Stimulated activated effector memory CD8-positive, alpha-beta T cell treated with anti-CD3 and anti-CD28 coated beads, Interleukin-12 subunit alpha, Interleukin-12 subunit beta, amount 100 ng/mL, for 72 hours (primary cell): ENCODE measurements at regions not wholly inside any gene's neighbourhood (a gene's known extent, or its start where the extent isn't known, plus 50 kb on each side); places are given as distances from the start of the nearest gene placed in this dataset.

Experiments used
- ATAC-seq: fragments of 150-1000 bp; cut with Tn5 transposase; 2 replicates; pipeline ENCODE4 v1.10.0; 2021
- DNase-seq, 2 donors: peaks; one replicate each; pipeline ENCODE4 v3.0.0; 2021 to 2022; ENCODE audit warnings: low spot score in 2 of 2
- H3K27ac Mint-ChIP-seq: one replicate; pipeline ENCODE4 v1.8.0; 2022; ENCODE audit warnings: mild to moderate bottlenecking, mixed read lengths
- H3K36me3 Mint-ChIP-seq: one replicate; pipeline ENCODE4 v1.8.0; 2022; ENCODE audit warnings: mild to moderate bottlenecking, mixed read lengths
- H3K4me1 Mint-ChIP-seq: one replicate; pipeline ENCODE4 v1.8.0; 2022; ENCODE audit warnings: mixed read lengths
- H3K4me3 Mint-ChIP-seq: one replicate; pipeline ENCODE4 v1.8.0; 2022; ENCODE audit warnings: mild to moderate bottlenecking, mixed read lengths
- H3K9me3 Mint-ChIP-seq: one replicate; pipeline ENCODE4 v1.8.0; 2022; ENCODE audit warnings: mixed read lengths

DNA sequence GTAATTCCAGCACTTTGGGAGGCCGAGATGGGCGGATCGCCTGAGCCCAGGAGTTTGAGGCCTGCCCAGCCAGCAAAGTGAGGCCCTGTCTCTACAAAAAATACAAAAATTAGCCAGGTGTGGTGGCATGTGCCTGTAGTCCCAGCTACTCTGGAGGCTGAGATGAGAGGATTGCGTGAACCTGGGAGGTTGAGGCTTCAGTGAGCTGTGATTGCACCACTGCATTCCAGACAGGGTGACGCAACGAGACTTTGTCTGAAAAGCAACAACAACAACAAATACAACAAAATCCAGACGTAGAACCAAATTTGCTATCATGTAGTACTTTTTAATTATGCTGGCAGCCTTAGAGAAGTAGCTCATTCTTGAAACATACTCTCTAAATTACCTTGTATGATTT is 277.1 kb downstream of the KLF5 start:
- H3K4me1 Mint-ChIP-seq, result peaks cover 16% of the 10 kb centered on the region
- no peaks in the 10 kb centered on the region for H3K36me3 Mint-ChIP-seq
- H3K4me3 Mint-ChIP-seq, result no peak overlapping the region
- no peaks in the 10 kb centered on the region for H3K9me3 Mint-ChIP-seq
- DNase-seq (no peak), ATAC-seq (no peak)
- no peak overlapping the region for H3K27ac Mint-ChIP-seq

DNA sequence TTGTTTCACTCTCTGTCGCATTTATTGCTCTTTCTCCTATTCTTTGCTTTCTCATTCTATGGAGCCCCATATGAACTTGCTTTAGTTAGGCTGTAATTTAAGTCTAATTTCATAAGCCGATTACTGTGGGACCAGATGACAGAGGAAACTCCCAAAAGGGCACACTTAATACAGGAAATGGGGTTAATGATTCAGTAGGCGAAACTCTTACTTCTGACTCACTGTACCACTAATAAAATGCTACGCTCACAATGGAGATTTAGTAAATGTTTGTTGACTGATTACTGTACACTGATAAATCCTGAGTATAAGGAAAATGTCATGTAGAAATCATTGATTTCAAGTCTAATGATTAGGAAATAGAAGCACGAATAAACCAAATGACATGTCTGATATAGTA is 276.4 kb downstream of the KLF5 start:
- peak; percentile 92 for ATAC-seq
- Mint-ChIP-seq H3K36me3 (no peaks in the 10 kb centered on the region), H3K4me1 (peaks cover 16% of the 10 kb centered on the region), H3K4me3 (no peak overlapping the region), H3K27ac (no peak overlapping the region), H3K9me3 (no peaks in the 10 kb centered on the region)
- no peak for DNase-seq

DNA sequence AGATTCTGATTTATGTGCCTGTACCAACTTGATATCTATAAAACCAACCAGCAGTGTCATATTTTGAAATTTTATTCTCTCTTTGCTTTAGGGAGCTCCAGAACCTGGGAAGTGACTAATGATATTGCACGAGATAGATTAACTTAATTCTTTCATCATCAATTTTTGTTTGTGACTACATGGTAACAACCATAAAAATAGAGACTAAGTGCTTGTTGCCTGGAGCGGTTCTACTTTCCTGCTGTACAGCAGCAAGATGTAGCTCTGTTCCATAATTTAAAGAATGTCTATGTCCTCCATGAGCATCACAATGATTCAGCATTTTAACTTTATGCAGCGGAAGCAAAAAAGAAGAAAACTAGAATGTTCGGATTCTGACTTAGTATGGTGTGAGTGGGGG is 275.6 kb downstream of the KLF5 start:
- H3K4me1 Mint-ChIP-seq, result peaks cover 16% of the 10 kb centered on the region
- no peak overlapping the region for H3K27ac Mint-ChIP-seq
- H3K4me3 Mint-ChIP-seq, result no peak overlapping the region
- no peaks in the 10 kb centered on the region for H3K9me3 Mint-ChIP-seq
- ATAC-seq, result no peak
- H3K36me3 Mint-ChIP-seq, result no peaks in the 10 kb centered on the region
- DNase-seq, result no peak

DNA sequence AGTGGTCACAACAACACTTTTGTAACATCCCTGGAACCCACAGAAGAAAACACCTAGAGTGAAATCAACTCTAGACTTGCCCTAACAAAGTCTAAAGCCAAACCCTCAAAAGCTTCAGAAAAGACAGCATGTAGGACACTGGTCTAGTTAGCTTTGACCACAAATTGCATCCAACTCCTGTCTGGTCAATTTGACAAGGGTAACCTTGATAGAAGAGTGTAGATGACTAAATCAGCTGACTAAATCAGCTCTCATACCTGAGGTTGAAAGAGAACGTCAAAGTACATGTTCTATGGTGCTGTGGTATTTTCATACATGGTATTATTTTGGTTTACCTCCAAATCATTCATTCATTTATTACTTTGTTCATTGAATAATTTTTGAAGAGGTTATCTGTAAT is 272.8 kb downstream of the KLF5 start:
- Mint-ChIP-seq H3K27ac (no peak overlapping the region), H3K4me1 (peaks cover 16% of the 10 kb centered on the region), H3K9me3 (no peaks in the 10 kb centered on the region), H3K36me3 (no peaks in the 10 kb centered on the region), H3K4me3 (no peak overlapping the region)
- DNase-seq (no peak), ATAC-seq (peak; percentile 46)

DNA sequence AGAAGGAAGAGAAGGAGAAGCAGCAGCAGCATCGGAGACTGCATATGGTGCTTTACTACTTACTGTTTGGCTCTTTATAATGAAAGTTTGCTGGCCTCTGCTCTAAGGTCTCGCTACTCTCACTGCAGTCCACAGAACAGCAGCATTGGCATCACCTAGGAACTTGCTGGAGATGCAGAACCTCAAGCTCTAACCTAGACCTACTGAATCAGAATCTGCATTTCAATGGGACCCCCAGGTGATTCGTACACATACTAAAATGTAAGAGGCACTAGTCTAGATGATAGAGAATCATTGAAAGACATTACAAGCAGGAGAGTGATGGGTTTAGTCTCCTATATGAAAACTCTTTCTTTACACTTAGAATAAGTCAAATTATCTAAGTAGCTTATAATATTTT is 270.6 kb downstream of the KLF5 start:
- Mint-ChIP-seq H3K36me3 (no peaks in the 10 kb centered on the region), H3K4me3 (no peak overlapping the region), H3K4me1 (peaks cover 6% of the 10 kb centered on the region), H3K27ac (no peak overlapping the region), H3K9me3 (no peaks in the 10 kb centered on the region)
- ATAC-seq, result no peak
- no peak for DNase-seq

DNA sequence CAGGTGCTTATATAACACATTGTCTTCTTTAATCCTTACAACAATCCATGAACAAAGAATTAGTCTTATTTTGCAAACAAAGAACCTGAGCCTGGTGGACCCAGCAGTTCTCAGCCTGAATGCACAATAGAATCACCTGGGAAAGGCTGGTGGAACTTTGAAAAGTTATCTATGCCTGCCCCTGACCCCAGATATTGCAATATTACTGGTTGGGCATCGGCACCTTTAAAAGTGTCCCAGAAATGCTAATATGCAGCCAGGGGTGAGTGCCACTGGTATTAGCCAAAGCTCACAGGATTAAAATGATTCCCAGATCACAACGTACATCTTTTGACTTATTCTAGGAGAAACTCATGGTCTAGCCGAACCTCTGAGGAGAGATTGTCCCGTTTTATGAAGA is 268.8 kb downstream of the KLF5 start:
- no peak overlapping the region for H3K4me3 Mint-ChIP-seq
- no peak overlapping the region for H3K27ac Mint-ChIP-seq
- DNase-seq (no peak), ATAC-seq (no peak)
- H3K4me1 Mint-ChIP-seq, result peaks cover 6% of the 10 kb centered on the region
- no peaks in the 10 kb centered on the region for H3K9me3 Mint-ChIP-seq
- no peaks in the 10 kb centered on the region for H3K36me3 Mint-ChIP-seq

DNA sequence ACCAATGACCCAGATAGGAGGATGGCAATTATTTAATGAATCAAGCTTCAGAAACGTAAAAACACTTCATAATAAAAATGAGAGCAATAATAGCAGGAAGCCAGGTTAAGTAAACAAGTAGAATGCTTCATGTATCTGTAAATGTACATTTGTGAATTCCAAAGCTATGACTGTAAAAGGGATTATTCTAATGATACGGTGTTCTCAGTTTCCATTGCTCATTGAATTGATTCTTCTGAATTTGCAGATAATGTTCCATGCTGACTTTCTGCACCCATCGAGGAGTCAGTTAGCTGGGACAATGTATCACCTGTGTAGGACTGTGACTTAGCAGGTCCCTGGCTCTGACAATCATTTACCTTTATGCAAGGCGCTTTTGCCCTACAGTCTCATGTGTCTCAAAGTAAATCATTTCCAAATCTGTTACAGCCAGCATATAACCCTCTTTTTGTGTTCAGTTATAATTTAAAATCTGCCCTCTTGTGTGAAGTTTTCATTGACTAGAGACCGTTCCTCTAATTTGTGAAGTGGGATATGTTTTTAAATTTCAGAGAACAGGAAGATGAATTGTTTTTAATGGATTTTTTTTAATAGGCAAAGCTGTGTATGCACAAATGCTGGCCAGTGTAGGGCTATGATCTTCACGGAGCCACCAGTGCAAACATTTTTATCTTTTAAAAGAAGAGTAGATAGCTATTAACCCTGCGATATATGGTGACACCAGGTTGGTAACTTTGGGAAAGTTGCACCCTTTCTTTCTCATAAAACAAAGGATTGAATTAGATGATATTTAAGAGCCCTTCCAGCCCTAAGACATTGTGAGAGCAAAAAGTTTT is 267.1 kb downstream of the KLF5 start:
- DNase-seq (no peak), ATAC-seq (no peak)
- Mint-ChIP-seq H3K27ac (no peak overlapping the region), H3K4me1 (peaks cover under 1% of the 10 kb centered on the region), H3K4me3 (no peak overlapping the region), H3K36me3 (no peaks in the 10 kb centered on the region), H3K9me3 (no peaks in the 10 kb centered on the region)

DNA sequence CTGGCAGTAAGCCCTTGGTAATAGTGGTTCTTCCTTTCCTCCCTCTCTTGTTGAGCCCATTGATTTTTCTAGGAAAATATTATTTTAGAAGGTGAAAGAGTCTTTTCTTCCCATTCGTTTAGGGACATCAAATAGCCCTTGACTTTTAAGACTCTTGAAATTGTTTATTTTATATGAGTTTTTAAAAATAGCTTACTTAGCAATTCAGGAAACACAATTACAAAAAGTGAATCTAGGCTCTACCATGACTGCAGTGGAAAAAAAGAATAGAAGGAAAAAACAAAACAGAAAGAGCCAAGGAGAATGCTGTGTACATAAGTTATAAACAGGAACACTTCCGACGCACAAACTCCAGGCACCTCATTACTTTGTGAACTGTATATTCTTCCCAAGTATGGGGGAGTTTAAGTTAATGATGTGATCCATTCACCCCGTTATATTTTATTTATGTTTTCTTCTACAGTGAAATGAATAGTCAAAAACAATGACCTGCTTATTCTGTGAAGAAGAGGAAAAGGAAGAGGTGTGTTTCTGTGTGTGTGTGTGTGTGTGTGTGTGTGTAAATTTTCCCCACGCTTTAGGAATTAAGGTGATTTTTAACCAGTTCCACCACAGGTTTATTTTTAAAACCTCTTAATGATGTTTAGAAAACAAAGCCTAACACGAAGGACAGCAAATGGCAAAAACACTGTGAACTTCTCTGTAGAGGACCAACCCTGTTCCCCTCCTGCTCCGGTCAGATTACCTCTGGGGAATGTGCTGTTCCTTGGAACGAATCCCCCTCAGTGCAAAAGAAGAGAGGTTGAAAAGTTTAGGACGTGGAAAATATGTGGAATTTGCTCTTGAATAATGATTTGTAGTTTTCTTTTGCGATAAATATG is 266.3 kb downstream of the KLF5 start:
- H3K4me3 Mint-ChIP-seq, result no peak overlapping the region
- ATAC-seq (no peak), DNase-seq (no peak)

DNA sequence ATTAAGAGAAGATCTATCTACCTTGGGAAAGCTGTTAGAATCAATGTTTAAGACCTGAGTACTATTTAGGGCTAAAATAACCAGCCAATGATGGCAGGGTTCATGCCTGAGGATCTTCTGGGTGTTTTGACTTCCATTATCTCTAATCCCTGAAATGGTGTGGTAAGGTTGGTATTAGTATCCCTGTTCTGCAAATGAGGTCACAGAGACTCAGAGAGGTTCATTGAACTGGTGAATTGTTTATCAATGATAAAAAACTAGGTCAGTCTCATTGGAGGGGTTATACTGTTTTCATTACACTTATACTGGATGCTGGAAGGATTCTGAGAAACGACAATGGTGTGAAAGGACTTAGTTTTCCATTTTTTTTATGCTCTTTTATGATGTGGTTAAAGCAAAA is 264.8 kb downstream of the KLF5 start:
- H3K27ac Mint-ChIP-seq, result no peak overlapping the region
- DNase-seq (no peak), ATAC-seq (no peak)
- no peak overlapping the region for H3K4me3 Mint-ChIP-seq
- H3K36me3 Mint-ChIP-seq, result no peaks in the 10 kb centered on the region
- no peaks in the 10 kb centered on the region for H3K9me3 Mint-ChIP-seq
- no peaks in the 10 kb centered on the region for H3K4me1 Mint-ChIP-seq

More for the DNA sequence above, 266.3 kb downstream of the KLF5 start:
- H3K4me1 Mint-ChIP-seq, result no peaks in the 10 kb centered on the region
- no peaks in the 10 kb centered on the region for H3K36me3 Mint-ChIP-seq
- H3K9me3 Mint-ChIP-seq, result no peaks in the 10 kb centered on the region
- no peak overlapping the region for H3K27ac Mint-ChIP-seq

DNA sequence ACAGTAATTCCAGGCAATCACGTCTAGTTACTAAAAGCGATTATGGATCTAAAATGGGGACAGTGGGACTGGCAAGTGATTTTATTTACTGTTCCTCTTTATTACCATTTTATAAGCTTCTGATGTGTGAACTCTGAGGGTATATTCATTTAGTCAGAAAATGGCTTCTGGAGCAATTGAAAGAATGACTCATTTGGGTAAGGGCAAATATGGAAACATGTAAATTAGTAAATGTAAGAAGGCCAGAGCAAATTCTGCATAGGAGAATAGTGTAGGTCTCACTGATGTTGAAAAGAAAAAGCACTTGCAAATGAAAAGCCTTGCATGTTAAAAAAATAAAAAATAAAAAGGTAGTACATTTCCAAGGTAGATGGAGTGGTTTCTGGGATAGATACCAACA is 262.2 kb downstream of the KLF5 start:
- Mint-ChIP-seq H3K9me3 (no peaks in the 10 kb centered on the region), H3K36me3 (no peaks in the 10 kb centered on the region), H3K4me1 (no peaks in the 10 kb centered on the region), H3K27ac (no peak overlapping the region), H3K4me3 (no peak overlapping the region)
- DNase-seq (no peak), ATAC-seq (no peak)

DNA sequence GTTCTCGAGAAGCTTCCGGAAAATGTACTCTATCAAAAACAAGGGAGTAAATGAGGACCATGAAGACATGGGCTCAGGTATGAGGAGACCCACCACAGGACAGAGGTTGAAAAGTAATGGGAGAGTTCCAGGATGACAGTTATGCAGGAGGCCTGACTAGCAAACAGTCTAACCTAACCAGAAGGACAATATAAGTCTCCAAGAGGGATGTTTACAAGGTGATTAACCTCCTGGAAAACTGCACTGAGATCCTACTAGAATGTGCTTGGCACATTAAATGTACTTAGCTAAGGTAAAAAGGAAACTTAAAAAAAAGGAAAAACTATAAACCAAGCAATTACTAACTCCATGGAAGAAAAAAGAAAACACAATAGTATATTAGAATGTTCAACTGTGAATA is 258.3 kb downstream of the KLF5 start:
- Mint-ChIP-seq H3K4me3 (no peak overlapping the region), H3K9me3 (peaks cover 8% of the 10 kb centered on the region), H3K36me3 (no peaks in the 10 kb centered on the region), H3K4me1 (no peaks in the 10 kb centered on the region), H3K27ac (no peak overlapping the region)
- ATAC-seq (no peak), DNase-seq (no peak)

DNA sequence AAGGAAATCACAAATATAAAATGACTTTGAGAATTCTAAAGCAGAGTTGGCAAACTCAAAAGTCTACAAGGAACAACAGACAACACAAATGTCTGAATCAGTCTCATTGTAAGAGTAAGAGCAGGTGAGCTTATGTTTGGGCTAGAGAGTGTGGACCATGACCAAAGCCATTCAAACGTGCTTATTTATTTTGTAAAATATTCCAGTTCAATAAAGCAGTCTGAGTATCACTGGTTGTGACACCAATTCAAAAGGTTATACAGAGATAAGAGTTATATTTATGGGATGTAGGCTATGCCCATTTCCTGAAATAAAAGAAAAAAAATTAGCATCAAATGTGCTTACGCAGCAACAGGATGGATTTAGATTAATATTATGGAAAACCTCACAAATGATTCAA is 251.6 kb downstream of the KLF5 start:
- Mint-ChIP-seq H3K9me3 (peaks cover 8% of the 10 kb centered on the region), H3K4me1 (no peaks in the 10 kb centered on the region), H3K27ac (no peak overlapping the region), H3K4me3 (no peak overlapping the region), H3K36me3 (no peaks in the 10 kb centered on the region)
- ATAC-seq, result no peak
- no peak for DNase-seq

DNA sequence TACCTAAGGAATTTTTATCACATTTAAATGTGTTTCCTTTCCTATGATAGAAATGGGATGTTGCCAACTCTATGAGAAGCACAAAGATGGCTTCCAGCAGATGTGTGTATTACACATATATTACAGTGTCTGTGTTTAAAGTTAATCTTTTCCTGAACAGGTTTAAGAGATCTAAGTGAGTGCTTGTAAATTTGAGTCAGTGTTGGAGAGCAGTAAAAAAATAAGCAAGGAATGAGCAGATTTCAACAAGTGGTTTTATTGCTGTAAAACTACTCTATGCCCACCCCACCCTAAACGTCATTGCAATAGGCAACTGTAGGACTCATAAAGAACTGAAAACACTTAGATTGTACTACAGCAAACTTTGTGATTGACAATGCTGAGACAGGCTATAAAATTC is 248.7 kb downstream of the KLF5 start:
- Mint-ChIP-seq H3K27ac (no peak overlapping the region), H3K4me3 (no peak overlapping the region), H3K36me3 (no peaks in the 10 kb centered on the region), H3K4me1 (peaks cover 7% of the 10 kb centered on the region), H3K9me3 (no peaks in the 10 kb centered on the region)
- DNase-seq, result no peak
- ATAC-seq, result peak; percentile 43

DNA sequence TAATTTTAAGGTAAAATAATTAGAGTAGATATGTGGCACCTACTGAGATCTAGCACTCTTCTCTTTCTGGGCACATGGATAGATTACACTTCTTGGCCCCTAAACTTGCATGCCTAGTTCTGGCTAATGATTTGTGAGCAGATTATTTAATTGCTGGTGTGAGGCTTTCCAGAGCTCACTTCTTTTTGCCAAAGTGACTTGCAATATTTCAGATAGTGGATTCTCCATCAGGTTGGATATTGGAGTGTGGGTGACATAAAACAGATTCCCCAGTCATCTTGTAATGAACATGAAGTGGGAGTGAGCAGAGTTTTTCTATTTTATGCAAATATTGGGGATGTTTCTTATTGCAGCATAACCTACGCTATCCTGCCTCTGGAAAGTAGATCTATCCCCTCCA is 247.9 kb downstream of the KLF5 start:
- H3K4me1 Mint-ChIP-seq, result peaks cover 7% of the 10 kb centered on the region
- no peaks in the 10 kb centered on the region for H3K36me3 Mint-ChIP-seq
- H3K4me3 Mint-ChIP-seq, result no peak overlapping the region
- DNase-seq (no peak), ATAC-seq (no peak)
- H3K27ac Mint-ChIP-seq, result no peak overlapping the region
- no peaks in the 10 kb centered on the region for H3K9me3 Mint-ChIP-seq

DNA sequence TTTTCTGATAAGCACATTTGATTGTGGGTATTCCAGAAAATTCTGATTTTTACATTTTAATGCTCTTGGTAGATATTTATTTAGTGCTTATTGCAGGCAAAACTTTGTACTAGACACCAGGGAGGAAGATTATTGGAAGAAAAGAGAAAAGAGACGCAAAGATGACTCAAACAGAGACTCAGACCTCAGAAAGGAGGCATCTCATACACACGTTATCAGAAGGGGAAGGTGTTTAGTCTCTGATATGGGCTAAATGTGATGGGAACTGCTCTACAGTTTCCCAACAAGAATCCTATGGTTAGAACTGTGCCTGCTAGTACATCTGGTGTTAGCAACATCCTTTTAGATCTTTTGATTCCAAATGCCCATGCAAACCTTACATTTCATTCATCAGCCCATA is 245.6 kb downstream of the KLF5 start:
- Mint-ChIP-seq H3K27ac (no peak overlapping the region), H3K4me1 (peaks cover 7% of the 10 kb centered on the region), H3K4me3 (no peak overlapping the region), H3K36me3 (no peaks in the 10 kb centered on the region), H3K9me3 (no peaks in the 10 kb centered on the region)
- DNase-seq (no peak), ATAC-seq (no peak)

DNA sequence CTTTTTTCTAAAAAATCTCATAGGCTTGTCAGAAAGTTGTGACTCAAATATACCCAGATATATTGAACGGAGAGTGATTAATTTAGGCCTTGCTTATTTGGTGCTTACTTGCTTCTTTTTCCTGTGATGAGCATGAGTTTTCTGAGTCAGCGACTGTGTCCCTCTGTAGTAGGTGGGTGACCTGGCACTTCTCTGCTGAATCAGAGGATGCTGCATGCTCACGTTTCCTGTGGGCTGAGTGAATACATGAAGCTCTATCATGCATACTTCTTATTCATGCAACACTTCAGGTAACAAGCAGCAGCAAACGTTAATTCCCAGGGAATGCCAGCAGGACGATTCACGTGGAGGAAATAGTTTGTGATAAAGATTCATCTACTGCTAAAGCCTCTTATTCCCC is 245.0 kb downstream of the KLF5 start:
- Mint-ChIP-seq H3K4me3 (no peak overlapping the region), H3K4me1 (peaks cover 7% of the 10 kb centered on the region), H3K36me3 (no peaks in the 10 kb centered on the region), H3K9me3 (no peaks in the 10 kb centered on the region), H3K27ac (no peak overlapping the region)
- DNase-seq (peak; percentile 6 to 55), ATAC-seq (peak; percentile 99)
